ENCODE measurements at regions not wholly inside any gene's neighbourhood (a gene's known extent, or its start where the extent isn't known, plus 50 kb on each side); places are given as distances from the start of the nearest gene placed in this dataset.

GRCh38 chr5:97406946-97407676 is 224.1 kb upstream of the RIOK2 start:
- H3K9me3 Mint-ChIP-seq = peaks cover 11% of the 10 kb centered on the region
- TF ChIP-seq ESRRA (CRISPR knock-in tag; IDR thresholded peaks at IDR 0.05; ENCODE audit: borderline replicate concordance) (no peak), FOXP4 (CRISPR knock-in tag; IDR thresholded peaks at IDR 0.05) (no peak), SP1 (CRISPR knock-in tag; conservative IDR thresholded peaks at IDR 0.05) (no peak), ARID4B (CRISPR knock-in tag; IDR thresholded peaks at IDR 0.05; ENCODE audit: borderline replicate concordance) (no peak), ZNF232 (CRISPR knock-in tag; IDR thresholded peaks at IDR 0.05) (no peak), CDX4 (CRISPR knock-in tag; IDR thresholded peaks at IDR 0.05; ENCODE audit: borderline replicate concordance) (no peak)
- CTCF ChIA-PET = no interaction called here
- peaks cover 12% of the 10 kb centered on the region for H3K27me3 Mint-ChIP-seq (ENCODE audit: low read depth)
- DNase-seq (ENCODE audit: low spot score) (no peak), ATAC-seq (no peak)
- POLR2A ChIA-PET = no interaction called here
- H3K27ac Mint-ChIP-seq = no peak overlapping the region
- peaks cover 12% of the 10 kb centered on the region for H3K4me1 Mint-ChIP-seq
- no peak overlapping the region for H3K4me3 Mint-ChIP-seq
- peaks cover 10% of the 10 kb centered on the region for H3K36me3 Mint-ChIP-seq

GRCh38 chr5:97408331-97408730 is 225.3 kb upstream of the RIOK2 start:
- no peak for TF ChIP-seq CREB1 (CRISPR knock-in tag; IDR thresholded peaks at IDR 0.05)
- no peak for TF ChIP-seq AFF4 (CRISPR knock-in tag; IDR thresholded peaks at IDR 0.05; ENCODE audit: borderline replicate concordance)
- no peak for TF ChIP-seq ZNF532 (CRISPR knock-in tag; IDR thresholded peaks at IDR 0.05; ENCODE audit: borderline replicate concordance)
- no peak for TF ChIP-seq SP1 (CRISPR knock-in tag; conservative IDR thresholded peaks at IDR 0.05)
- TF ChIP-seq KAT7 (CRISPR knock-in tag; IDR thresholded peaks at IDR 0.05; ENCODE audit: borderline replicate concordance) = no peak
- no peak for TF ChIP-seq NFE2L1 (CRISPR knock-in tag; IDR thresholded peaks at IDR 0.05)
- TF ChIP-seq OVOL2 (CRISPR knock-in tag; IDR thresholded peaks at IDR 0.05; ENCODE audit: borderline replicate concordance) = no peak
- TF ChIP-seq JUN (CRISPR knock-in tag; IDR thresholded peaks at IDR 0.05) = no peak
- ChIA-PET POLR2A (no interaction called here), CTCF (no interaction called here)
- Mint-ChIP-seq H3K4me3 (no peak overlapping the region), H3K27ac (no peak overlapping the region), H3K36me3 (peaks cover 10% of the 10 kb centered on the region), H3K27me3 (ENCODE audit: low read depth) (peaks cover 6% of the 10 kb centered on the region), H3K4me1 (peaks cover 8% of the 10 kb centered on the region), H3K9me3 (peaks cover 11% of the 10 kb centered on the region)
- DNase-seq (ENCODE audit: low spot score) (no peak), ATAC-seq (no peak)

Data from WTC11 (cell line).